ENCODE measurements at regions not wholly inside any gene's neighbourhood (a gene's known extent, or its start where the extent isn't known, plus 50 kb on each side); places are given as distances from the start of the nearest gene placed in this dataset.

- TF ChIP-seq CTCF (IDR thresholded peaks at IDR 0.05; ENCODE audit: low read length) (no peak), EZH2 (IDR thresholded peaks at IDR 0.05; ENCODE audit: borderline replicate concordance, low read length) (no peak)
Observed at GRCh38 chr11:45560155-45560912, 105.1 kb downstream of the CHST1 start.
